ENCODE measurements at regions not wholly inside any gene's neighbourhood (a gene's known extent, or its start where the extent isn't known, plus 50 kb on each side); places are given as distances from the start of the nearest gene placed in this dataset.

DNA sequence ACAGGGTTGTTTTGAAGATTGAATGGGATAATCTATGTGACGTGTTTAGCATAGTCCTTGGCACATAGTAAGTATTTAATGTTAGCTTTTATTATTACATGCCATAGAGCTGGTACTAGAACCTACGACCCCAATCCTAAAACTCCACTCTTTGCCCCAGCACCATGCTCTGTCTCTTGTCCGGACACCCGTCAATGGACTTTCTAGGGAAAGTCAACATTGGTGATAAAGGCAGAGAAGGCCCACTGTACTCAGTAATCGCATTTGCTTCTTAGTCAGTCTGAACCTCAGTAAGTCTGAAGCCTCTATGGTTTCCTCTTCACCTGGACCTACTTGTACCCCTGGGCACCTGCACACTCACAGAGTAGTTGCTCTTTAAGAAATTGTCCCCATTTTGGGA is 153.1 kb upstream of the PRMT8 start:
- Histone ChIP-seq H3K27me3 (ENCODE audit: control insufficient read depth in 2 of 2, insufficient read depth in 2 of 2, low read length in 2 of 2) (peaks cover 0 to 6% of the 10 kb centered on the region in 2 experiments), H3K4me1 (ENCODE audit: control insufficient read depth, extremely low read depth, insufficient read depth, low read length) (no peaks in the 10 kb centered on the region), H3K36me3 (ENCODE audit: control insufficient read depth in 2 of 2, extremely low read depth in 1 of 2, insufficient read depth in 2 of 2, low read length in 2 of 2) (no peaks in the 10 kb centered on the region), H3K4me3 (replicated peaks in 1 of 3; ENCODE audit: insufficient read depth in 1 of 3, low read depth in 1 of 3, low read length in 3 of 3) (no peak overlapping the region), H3K4me2 (ENCODE audit: insufficient read depth, low read length) (no peak overlapping the region), H3K79me2 (ENCODE audit: control insufficient read depth, insufficient read depth, low read length) (no peaks in the 10 kb centered on the region), H3K9me1 (replicated peaks; ENCODE audit: control insufficient read depth, extremely low read depth, insufficient read depth, low read length) (no peaks in the 10 kb centered on the region), H2AFZ (ENCODE audit: low read depth, low read length) (no peak overlapping the region), H3K27ac (ENCODE audit: insufficient read depth, low read depth, low read length) (no peak overlapping the region), H3K9me3 (replicated peaks; ENCODE audit: control insufficient read depth, insufficient read depth, low read length) (no peaks in the 10 kb centered on the region), H4K20me1 (replicated peaks; ENCODE audit: control insufficient read depth, extremely low read depth, insufficient read depth, low read length) (no peaks in the 10 kb centered on the region), H3K9ac (replicated peaks; ENCODE audit: extremely low read depth, insufficient read depth, low read length) (no peak overlapping the region)
- no peak for FAIRE-seq
- CTCF ChIA-PET, result interaction anchor here (1.4 kb wide), 1 partner anchor 38 kb away, joined by 5 read pairs; no protein-coding TSS in a partner anchor
- intact Hi-C loops (cut with micrococcal nuclease) (no loop called here), dilution Hi-C loops (cut with MboI; ENCODE audit: extremely low pct_ligation_motif_present, low sequenced_read_pairs) (no loop called here)
- BruUV-seq (replicated peaks), result no TSS peak
- TF ChIP-seq POLR2AphosphoS5 (IDR thresholded peaks at IDR 0.05; ENCODE audit: insufficient read depth, low read depth, low read length), result no peak
- TF ChIP-seq, protein P1, sequence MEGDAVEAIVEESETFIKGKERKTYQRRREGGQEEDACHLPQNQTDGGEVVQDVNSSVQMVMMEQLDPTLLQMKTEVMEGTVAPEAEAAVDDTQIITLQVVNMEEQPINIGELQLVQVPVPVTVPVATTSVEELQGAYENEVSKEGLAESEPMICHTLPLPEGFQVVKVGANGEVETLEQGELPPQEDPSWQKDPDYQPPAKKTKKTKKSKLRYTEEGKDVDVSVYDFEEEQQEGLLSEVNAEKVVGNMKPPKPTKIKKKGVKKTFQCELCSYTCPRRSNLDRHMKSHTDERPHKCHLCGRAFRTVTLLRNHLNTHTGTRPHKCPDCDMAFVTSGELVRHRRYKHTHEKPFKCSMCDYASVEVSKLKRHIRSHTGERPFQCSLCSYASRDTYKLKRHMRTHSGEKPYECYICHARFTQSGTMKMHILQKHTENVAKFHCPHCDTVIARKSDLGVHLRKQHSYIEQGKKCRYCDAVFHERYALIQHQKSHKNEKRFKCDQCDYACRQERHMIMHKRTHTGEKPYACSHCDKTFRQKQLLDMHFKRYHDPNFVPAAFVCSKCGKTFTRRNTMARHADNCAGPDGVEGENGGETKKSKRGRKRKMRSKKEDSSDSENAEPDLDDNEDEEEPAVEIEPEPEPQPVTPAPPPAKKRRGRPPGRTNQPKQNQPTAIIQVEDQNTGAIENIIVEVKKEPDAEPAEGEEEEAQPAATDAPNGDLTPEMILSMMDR (IDR thresholded peaks at IDR 0.05; ENCODE audit: extremely low read depth in 1 of 2, insufficient read depth in 1 of 2, low read depth in 1 of 2, low read length in 2 of 2), result no peak
- TF ChIP-seq POLR2A (IDR thresholded peaks at IDR 0.05; ENCODE audit: low read depth, low read length), result no peak
- TF ChIP-seq GATA2 (IDR thresholded peaks at IDR 0.05; ENCODE audit: insufficient read depth, insufficient read length, low read depth, low read length), result no peak
- no peak for TF ChIP-seq JUN (IDR thresholded peaks at IDR 0.05; ENCODE audit: borderline replicate concordance, insufficient read depth, insufficient read length, low read depth)
- TF ChIP-seq FOS (IDR thresholded peaks at IDR 0.05; ENCODE audit: borderline replicate concordance, insufficient read depth, low read length), result no peak
- TF ChIP-seq MYC (IDR thresholded peaks at IDR 0.05; ENCODE audit: low read depth, low read length), result no peak
- TF ChIP-seq, protein P2, sequence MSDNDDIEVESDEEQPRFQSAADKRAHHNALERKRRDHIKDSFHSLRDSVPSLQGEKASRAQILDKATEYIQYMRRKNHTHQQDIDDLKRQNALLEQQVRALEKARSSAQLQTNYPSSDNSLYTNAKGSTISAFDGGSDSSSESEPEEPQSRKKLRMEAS (IDR thresholded peaks at IDR 0.05; ENCODE audit: insufficient read depth, insufficient read length), result no peak
- TF ChIP-seq EZH2 (IDR thresholded peaks at IDR 0.05; ENCODE audit: borderline replicate concordance, low read depth, low read length, severe bottlenecking), result no peak
- POLR2A ChIA-PET, result no interaction called here
- no peak for DNase-seq (ENCODE audit: low read depth, low spot score)
